22Rv1 (cell line): ENCODE measurements at regions not wholly inside any gene's neighbourhood (a gene's known extent, or its start where the extent isn't known, plus 50 kb on each side); places are given as distances from the start of the nearest gene placed in this dataset.

Experiments used
- H3K27ac ChIP-seq: fragments of 450-650 bp; 2 replicates; pipeline ENCODE4 v1.5.1; 2017
- ZFX ChIP-seq: fragments of 450-650 bp; IDR thresholded peaks from 2 replicates; pipeline ENCODE4 v1.6.1; 2017; ENCODE audit warnings: antibody characterized with exemption, borderline replicate concordance
- TF ChIP-seq, protein P1 (sequence below): fragments of 450-650 bp; IDR thresholded peaks from 2 replicates; pipeline ENCODE4 v1.5.1; 2017; ENCODE audit warnings: mild to moderate bottlenecking

DNA sequence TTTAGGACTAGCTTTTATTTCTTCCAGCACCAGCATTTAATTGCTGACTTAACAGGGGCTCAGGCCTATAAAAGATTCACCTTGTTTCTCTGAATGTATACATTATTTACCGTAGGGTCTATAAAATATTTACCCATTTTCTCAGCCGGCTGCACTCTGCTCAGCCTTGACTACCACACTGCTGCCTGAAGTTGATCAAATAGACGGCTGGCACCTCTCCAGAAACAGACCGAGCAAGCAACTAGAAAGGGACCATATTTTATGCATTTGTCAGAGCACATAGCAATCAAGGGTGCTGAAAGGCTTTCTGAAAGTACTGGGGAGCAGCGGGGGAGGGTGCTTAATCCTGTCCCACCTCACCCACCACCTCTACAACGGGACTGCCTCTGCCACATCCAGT is 64.7 kb upstream of the FGGY start:
- TF ChIP-seq, protein P1, sequence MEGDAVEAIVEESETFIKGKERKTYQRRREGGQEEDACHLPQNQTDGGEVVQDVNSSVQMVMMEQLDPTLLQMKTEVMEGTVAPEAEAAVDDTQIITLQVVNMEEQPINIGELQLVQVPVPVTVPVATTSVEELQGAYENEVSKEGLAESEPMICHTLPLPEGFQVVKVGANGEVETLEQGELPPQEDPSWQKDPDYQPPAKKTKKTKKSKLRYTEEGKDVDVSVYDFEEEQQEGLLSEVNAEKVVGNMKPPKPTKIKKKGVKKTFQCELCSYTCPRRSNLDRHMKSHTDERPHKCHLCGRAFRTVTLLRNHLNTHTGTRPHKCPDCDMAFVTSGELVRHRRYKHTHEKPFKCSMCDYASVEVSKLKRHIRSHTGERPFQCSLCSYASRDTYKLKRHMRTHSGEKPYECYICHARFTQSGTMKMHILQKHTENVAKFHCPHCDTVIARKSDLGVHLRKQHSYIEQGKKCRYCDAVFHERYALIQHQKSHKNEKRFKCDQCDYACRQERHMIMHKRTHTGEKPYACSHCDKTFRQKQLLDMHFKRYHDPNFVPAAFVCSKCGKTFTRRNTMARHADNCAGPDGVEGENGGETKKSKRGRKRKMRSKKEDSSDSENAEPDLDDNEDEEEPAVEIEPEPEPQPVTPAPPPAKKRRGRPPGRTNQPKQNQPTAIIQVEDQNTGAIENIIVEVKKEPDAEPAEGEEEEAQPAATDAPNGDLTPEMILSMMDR, result no peak
- no peak for TF ChIP-seq ZFX
- no peak overlapping the region for H3K27ac ChIP-seq

DNA sequence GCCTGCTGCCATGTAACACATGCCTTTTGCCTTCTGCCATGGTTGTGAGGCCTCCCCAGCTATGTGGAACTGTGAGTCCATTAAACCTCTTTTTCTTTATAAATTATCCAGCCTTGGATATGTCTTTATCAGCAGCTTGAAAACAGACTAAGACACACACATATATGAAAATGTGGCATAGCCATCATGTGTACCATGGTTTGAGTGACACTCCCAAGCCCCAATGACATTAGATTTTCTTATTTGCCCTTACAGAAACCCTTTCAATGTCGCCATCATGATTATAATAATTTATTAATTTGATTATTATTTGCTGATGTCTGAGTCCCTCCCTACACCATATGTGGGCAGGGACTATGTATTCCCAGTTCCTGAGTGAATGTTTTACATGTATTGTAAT is 63.5 kb upstream of the FGGY start:
- TF ChIP-seq, protein P1, result no peak
- no peak for TF ChIP-seq ZFX
- no peak overlapping the region for H3K27ac ChIP-seq

DNA sequence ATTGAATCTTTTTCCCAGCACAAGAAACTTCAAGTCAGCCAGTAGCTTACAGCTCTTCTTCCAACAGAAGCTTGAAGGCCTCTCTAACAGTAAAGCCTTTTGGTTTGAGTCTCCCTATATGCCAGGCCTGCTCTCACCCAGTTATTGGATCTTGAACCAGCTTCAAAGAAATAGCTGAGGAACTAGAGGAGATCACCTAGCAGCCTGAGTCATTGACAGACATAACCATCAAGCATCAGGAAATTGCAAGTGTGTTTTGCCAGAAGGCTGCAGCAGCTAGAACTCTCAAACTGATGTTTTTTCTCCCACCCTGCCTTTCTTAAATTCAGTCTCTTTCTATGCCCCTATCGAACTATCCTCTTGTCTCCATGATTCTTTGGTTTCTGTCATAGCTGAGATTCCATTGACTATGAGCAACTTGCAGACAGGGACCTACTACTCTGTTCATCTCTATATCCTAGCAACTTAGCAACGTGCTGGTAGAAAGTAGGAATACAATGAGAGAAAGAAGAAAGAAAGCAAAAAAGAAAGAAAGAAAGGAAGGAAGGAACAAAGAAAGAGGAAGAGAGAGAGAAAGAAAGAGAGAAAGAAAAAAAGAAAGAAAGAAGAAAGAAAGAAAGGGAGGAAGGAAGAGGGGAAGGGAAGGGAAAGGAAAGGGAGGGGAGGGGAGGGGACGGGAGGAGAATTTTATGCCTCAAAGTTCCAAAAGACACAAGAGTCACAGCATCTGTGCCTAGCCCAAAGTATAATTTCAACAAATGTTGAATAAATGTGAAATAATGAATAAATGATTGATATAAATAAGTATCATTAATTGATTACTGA is 60.0 kb upstream of the FGGY start:
- TF ChIP-seq, protein P1, result no peak
- no peak for TF ChIP-seq ZFX
- no peak overlapping the region for H3K27ac ChIP-seq

DNA sequence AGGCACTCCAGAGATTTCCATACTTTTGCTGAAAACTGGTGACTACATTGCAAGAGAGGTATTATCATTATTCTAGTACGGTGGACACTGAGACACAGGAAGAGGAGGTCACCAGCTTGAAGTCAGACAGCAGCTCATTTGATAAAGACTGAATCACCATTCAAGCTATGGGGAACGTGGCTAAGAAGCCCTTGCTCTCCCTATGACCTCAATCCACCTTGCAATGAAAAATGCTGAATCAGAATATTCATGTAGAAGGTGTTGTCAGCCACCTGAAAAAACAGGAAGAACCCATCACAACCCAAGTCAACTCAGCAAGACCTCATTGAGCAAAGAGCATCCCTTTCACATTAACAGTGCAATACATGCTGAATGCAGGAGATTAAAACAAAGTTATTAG is 59.0 kb upstream of the FGGY start:
- TF ChIP-seq, protein P1, result no peak
- TF ChIP-seq ZFX, result no peak
- no peak overlapping the region for H3K27ac ChIP-seq

DNA sequence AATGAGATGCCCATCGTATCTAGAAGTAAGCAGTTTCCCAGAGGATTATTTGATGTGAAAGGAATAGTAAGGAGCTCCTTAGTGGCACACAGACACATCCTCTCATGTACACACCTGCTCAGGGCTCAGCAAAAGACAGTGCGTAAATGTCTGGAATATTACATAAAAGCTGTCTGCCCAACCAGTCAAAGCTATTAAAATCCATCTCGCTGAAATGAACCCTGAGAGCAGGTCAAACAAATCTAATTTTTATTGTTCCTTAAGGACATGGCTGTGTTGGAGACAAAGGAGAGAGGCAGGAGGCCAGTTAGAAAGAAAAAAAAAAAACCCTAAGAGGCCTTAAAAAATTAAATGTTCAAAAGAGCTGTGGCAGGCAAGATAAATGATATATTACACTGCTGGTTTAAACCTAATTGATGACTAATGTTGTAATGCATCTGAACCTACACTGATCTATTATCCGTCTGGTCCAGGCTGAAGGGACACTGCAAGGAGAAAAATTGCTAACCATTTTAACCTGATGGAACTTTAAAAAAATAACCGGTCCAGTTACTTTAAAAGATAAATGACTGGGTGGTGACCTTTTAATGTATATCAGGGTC is 58.5 kb upstream of the FGGY start:
- no peak overlapping the region for H3K27ac ChIP-seq
- no peak for TF ChIP-seq ZFX
- TF ChIP-seq, protein P1, result no peak

DNA sequence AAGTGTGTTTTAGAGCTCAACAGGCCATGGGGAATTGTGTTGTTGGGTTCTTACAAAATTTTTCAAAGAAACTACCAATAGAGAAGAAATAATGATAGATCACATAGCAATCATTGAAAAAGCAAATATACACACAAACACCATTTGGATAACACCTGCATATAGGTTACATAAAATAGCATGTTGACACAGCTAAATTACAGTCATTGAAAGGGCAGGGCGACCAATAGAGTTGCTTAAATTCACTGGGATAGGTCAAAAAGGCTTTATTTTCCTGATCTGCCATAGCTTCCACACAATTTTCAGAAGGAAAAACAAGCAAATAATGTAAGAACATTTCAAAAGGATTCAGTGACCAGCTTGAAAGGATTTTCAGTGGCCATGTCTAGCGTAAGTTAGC is 57.9 kb upstream of the FGGY start:
- H3K27ac ChIP-seq, result no peak overlapping the region
- TF ChIP-seq ZFX, result no peak
- TF ChIP-seq, protein P1, result no peak

DNA sequence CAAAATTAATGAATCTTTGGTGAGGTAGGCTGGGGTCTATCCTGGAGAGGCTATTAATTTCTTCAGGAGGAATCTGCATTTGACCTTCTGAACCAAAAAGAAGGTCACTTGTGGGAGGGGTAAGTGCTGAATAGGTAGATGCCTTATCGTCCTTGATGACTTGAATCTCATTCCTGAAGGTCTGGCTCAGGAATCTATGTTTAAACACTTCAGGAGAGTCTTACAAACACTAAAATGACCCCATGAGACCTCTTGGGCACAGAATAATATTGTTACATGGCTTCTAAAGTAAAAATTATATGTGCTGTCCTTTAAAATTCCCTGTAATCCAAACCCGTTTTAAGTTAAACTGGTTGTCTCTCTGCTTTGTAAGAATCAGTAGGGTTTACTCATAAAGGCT is 55.0 kb upstream of the FGGY start:
- no peak for TF ChIP-seq ZFX
- TF ChIP-seq, protein P1, result no peak
- H3K27ac ChIP-seq, result no peak overlapping the region
